HG03342 (cell line): ENCODE measurements at regions not wholly inside any gene's neighbourhood (a gene's known extent, or its start where the extent isn't known, plus 50 kb on each side); places are given as distances from the start of the nearest gene placed in this dataset.
"Not testable (repeated sequence)": the region's sequence is repeated elsewhere in the genome, so short reads cannot be mapped to it uniquely, and the experiment has no call there.

ENCODE experiments used
- ATAC-seq: cut with Tn5 transposase; IDR thresholded peaks from one replicate; pipeline ENCODE4 v1.9.1; 2021; ENCODE audit warnings: mild to moderate bottlenecking, moderate library complexity; ENCODE audit not compliant: unreplicated experiment

GRCh38 chr15:84360902-84361301 is 125.3 kb downstream of the GOLGA6L4 start:
- ATAC-seq: not testable (repeated sequence)

GRCh38 chr15:84384421-84384820 is 148.8 kb downstream of the GOLGA6L4 start:
- not testable (repeated sequence) for ATAC-seq

- no peak for ATAC-seq
Observed at GRCh38 chr15:84387086-84387485, 151.5 kb downstream of the GOLGA6L4 start.

GRCh38 chr15:84388201-84388600 is 152.6 kb downstream of the GOLGA6L4 start:
- ATAC-seq: not testable (repeated sequence)

- ATAC-seq: not testable (repeated sequence)
Observed at GRCh38 chr15:84388638-84389037, 153.1 kb downstream of the GOLGA6L4 start.

- ATAC-seq: not testable (repeated sequence)
Observed at GRCh38 chr15:84390324-84390723, 154.8 kb downstream of the GOLGA6L4 start.

GRCh38 chr15:84391191-84391590 is 155.6 kb downstream of the GOLGA6L4 start:
- ATAC-seq: no peak

- ATAC-seq: not testable (repeated sequence)
Observed at GRCh38 chr15:84392020-84392419, 156.4 kb downstream of the GOLGA6L4 start.

- ATAC-seq: not testable (repeated sequence)
Observed at GRCh38 chr15:84393386-84393936, 157.9 kb downstream of the GOLGA6L4 start.

- not testable (repeated sequence) for ATAC-seq
Observed at GRCh38 chr15:84393966-84394365, 158.4 kb downstream of the GOLGA6L4 start.

GRCh38 chr15:84395384-84395783 is 159.8 kb downstream of the GOLGA6L4 start:
- not testable (repeated sequence) for ATAC-seq

- ATAC-seq: not testable (repeated sequence)
Observed at GRCh38 chr15:84395881-84396280, 160.3 kb downstream of the GOLGA6L4 start.

GRCh38 chr15:84397066-84397465 is 161.5 kb downstream of the GOLGA6L4 start:
- not testable (repeated sequence) for ATAC-seq

GRCh38 chr15:84398087-84398486 is 162.5 kb downstream of the GOLGA6L4 start:
- ATAC-seq: not testable (repeated sequence)

GRCh38 chr15:84398763-84399701 is 163.5 kb downstream of the GOLGA6L4 start:
- no peak for ATAC-seq

GRCh38 chr15:84400017-84400740 is 164.6 kb downstream of the GOLGA6L4 start:
- ATAC-seq: no peak

GRCh38 chr15:84400820-84401219 is 165.2 kb downstream of the GOLGA6L4 start:
- ATAC-seq: no peak

- not testable (repeated sequence) for ATAC-seq
Observed at GRCh38 chr15:84401461-84401860, 165.9 kb downstream of the GOLGA6L4 start.

- not testable (repeated sequence) for ATAC-seq
Observed at GRCh38 chr15:84401891-84402840, 166.6 kb downstream of the GOLGA6L4 start.
